ENCODE measurements at regions not wholly inside any gene's neighbourhood (a gene's known extent, or its start where the extent isn't known, plus 50 kb on each side); places are given as distances from the start of the nearest gene placed in this dataset.
A peak's percentile ranks its signal among the peaks of the same experiment; 100 is the strongest.

- Histone ChIP-seq H3K9ac (ENCODE audit: low read length in 3 of 3) (no peak overlapping the region), H3K4me3 (ENCODE audit: low read length in 3 of 3) (no peak overlapping the region), H3K27ac (ENCODE audit: low read depth in 2 of 2, low read length in 2 of 2) (no peak overlapping the region), H3K27me3 (ENCODE audit: control insufficient read depth, insufficient read depth, low read length) (no peaks in the 10 kb centered on the region), H3K4me1 (ENCODE audit: control insufficient read depth in 2 of 3, insufficient read depth in 2 of 3, low read depth in 1 of 3, low read length in 3 of 3) (no peaks in the 10 kb centered on the region), H3K36me3 (ENCODE audit: control insufficient read depth in 2 of 3, insufficient read depth in 3 of 3, low read length in 3 of 3) (no peaks in the 10 kb centered on the region), H3K9me3 (ENCODE audit: control insufficient read depth in 2 of 3, insufficient read depth in 1 of 3, low read length in 3 of 3) (no peaks in the 10 kb centered on the region)
- FAIRE-seq (peak; percentile 15), DNase-seq (peak in 2 of 5 donors; percentile 70 to 84)
- peak; percentile 54 for TF ChIP-seq CTCF (IDR thresholded peaks at IDR 0.05; ENCODE audit: borderline replicate concordance, extremely low read depth, insufficient read depth)
- intact Hi-C loops (cut with DNase I), result no loop called here
Observed at GRCh38 chr3:8301977-8302735, 199.5 kb upstream of the LMCD1 start.

GRCh38 chr3:8303466-8303865 lies 198.2 kb upstream of the LMCD1 start:
- Histone ChIP-seq H3K27me3 (ENCODE audit: control insufficient read depth, insufficient read depth, low read length) (no peaks in the 10 kb centered on the region), H3K4me1 (ENCODE audit: control insufficient read depth in 2 of 3, insufficient read depth in 2 of 3, low read depth in 1 of 3, low read length in 3 of 3) (no peaks in the 10 kb centered on the region), H3K9ac (ENCODE audit: low read length in 3 of 3) (no peak overlapping the region), H3K27ac (ENCODE audit: low read depth in 2 of 2, low read length in 2 of 2) (no peak overlapping the region), H3K4me3 (ENCODE audit: low read length in 3 of 3) (no peak overlapping the region), H3K9me3 (ENCODE audit: control insufficient read depth in 2 of 3, insufficient read depth in 1 of 3, low read length in 3 of 3) (no peaks in the 10 kb centered on the region), H3K36me3 (ENCODE audit: control insufficient read depth in 2 of 3, insufficient read depth in 3 of 3, low read length in 3 of 3) (no peaks in the 10 kb centered on the region)
- TF ChIP-seq CTCF (IDR thresholded peaks at IDR 0.05; ENCODE audit: borderline replicate concordance, extremely low read depth, insufficient read depth), result no peak
- FAIRE-seq, result no peak
- DNase-seq, result no peak
- intact Hi-C loops (cut with DNase I), result no loop called here

- TF ChIP-seq CTCF (IDR thresholded peaks at IDR 0.05; ENCODE audit: borderline replicate concordance, extremely low read depth, insufficient read depth), result no peak
- peaks cover 0 to 3% (median 0%) of the 10 kb centered on the region in 3 donors for H3K9me3 ChIP-seq (ENCODE audit: control insufficient read depth in 2 of 3, insufficient read depth in 1 of 3, low read length in 3 of 3)
- H3K36me3 ChIP-seq (ENCODE audit: control insufficient read depth in 2 of 3, insufficient read depth in 3 of 3, low read length in 3 of 3), result no peaks in the 10 kb centered on the region
- H3K4me3 ChIP-seq (ENCODE audit: low read length in 3 of 3), result no peak overlapping the region
- no peak overlapping the region for H3K27ac ChIP-seq (ENCODE audit: low read depth in 2 of 2, low read length in 2 of 2)
- DNase-seq (no peak), FAIRE-seq (no peak)
- H3K4me1 ChIP-seq (ENCODE audit: control insufficient read depth in 2 of 3, insufficient read depth in 2 of 3, low read depth in 1 of 3, low read length in 3 of 3), result no peaks in the 10 kb centered on the region
- H3K27me3 ChIP-seq (ENCODE audit: control insufficient read depth, insufficient read depth, low read length), result no peaks in the 10 kb centered on the region
- intact Hi-C loops (cut with DNase I), result no loop called here
- H3K9ac ChIP-seq (ENCODE audit: low read length in 3 of 3), result no peak overlapping the region
Observed at GRCh38 chr3:8305371-8305770, 196.3 kb upstream of the LMCD1 start.

Data from kidney (tissue), 13 donors.